AG04449 (cell line): ENCODE measurements at regions not wholly inside any gene's neighbourhood (a gene's known extent, or its start where the extent isn't known, plus 50 kb on each side); places are given as distances from the start of the nearest gene placed in this dataset.
"Not testable (repeated sequence)": the region's sequence is repeated elsewhere in the genome, so short reads cannot be mapped to it uniquely, and the experiment has no call there.

ENCODE experiments used
- CTCF ChIA-PET: fragments of 350-600 bp; formaldehyde crosslinking; extraction: SDS; loops from one replicate; lab custom pipeline; 2021; ENCODE audit warnings: antibody characterized with exemption; lab: Yijun Ruan, JAX
- POLR2A ChIA-PET: fragments of 400-600, 350-600 bp; formaldehyde crosslinking; extraction: SDS; loops from one replicate; lab custom pipeline; 2020; ENCODE audit warnings: antibody characterized with exemption, inconsistent platforms; lab: Yijun Ruan, JAX
- DNase-seq: peaks from one replicate; pipeline ENCODE4 v3.0.0-alpha.2; 2010; ENCODE audit warnings: low read depth, low spot score
- H3K4me3 ChIP-seq: 2 replicates; pipeline ENCODE4 v1.5.1; 2011; ENCODE audit warnings: low read depth, mild to moderate bottlenecking, control low read depth, low read length
- TF ChIP-seq, protein P1 (sequence below): IDR thresholded peaks from one replicate; pipeline ENCODE4 v1.5.1; 2011; ENCODE audit warnings: mild to moderate bottlenecking, moderate library complexity, low read length, control low read depth, inconsistent platforms; ENCODE audit not compliant: insufficient read depth; ENCODE audit errors: missing control alignments

DNA sequence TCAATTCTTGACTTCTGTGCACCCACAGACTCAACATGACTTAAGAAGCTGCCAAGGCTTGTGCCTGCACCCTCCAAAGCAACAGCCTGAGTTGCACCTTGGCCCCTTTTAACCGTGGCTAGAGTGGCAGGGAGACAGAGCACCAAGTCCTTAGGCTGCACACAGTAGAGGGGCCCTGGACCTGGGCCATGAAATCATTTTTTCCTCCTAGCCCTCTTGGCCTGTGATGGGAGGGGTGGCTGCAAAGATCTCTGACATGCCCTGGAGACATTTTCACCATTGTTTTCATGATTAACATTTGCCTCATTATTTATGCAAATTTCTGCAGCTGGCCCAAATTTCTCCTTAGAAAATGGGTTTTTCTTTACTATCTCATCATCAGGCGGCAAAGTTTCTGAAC is 836.8 kb downstream of the ZPLD1 start:
- ChIA-PET CTCF (no interaction called here), POLR2A (no interaction called here)
- TF ChIP-seq, protein P1, sequence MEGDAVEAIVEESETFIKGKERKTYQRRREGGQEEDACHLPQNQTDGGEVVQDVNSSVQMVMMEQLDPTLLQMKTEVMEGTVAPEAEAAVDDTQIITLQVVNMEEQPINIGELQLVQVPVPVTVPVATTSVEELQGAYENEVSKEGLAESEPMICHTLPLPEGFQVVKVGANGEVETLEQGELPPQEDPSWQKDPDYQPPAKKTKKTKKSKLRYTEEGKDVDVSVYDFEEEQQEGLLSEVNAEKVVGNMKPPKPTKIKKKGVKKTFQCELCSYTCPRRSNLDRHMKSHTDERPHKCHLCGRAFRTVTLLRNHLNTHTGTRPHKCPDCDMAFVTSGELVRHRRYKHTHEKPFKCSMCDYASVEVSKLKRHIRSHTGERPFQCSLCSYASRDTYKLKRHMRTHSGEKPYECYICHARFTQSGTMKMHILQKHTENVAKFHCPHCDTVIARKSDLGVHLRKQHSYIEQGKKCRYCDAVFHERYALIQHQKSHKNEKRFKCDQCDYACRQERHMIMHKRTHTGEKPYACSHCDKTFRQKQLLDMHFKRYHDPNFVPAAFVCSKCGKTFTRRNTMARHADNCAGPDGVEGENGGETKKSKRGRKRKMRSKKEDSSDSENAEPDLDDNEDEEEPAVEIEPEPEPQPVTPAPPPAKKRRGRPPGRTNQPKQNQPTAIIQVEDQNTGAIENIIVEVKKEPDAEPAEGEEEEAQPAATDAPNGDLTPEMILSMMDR = no peak
- DNase-seq = no peak
- no peak overlapping the region for H3K4me3 ChIP-seq

DNA sequence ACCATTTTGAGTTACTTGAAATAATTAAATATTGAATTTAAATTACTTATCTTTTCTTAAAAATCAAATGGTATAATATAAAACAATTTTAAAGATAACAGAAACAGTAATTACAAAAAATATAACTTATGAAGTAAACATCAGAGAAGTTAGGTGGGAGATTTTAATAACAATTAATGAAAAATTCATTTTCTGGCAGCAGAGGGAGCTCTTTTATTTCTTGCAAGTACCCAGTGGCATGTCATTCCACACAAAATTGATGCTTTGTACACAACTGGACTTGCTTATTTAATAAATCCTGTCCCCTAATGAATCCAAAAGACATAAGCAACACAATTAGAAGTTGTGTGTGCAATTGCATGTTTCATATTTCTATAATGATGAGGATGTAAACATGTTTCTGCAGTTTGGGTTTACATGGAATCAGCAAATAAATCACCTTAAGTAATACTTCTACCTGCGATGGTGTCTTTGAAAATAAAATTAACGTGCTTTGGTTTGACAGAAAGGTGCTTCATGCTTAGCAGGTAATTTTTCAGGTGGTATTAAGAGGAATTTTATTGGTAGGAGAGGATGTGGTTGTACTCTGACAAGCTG is 861.3 kb downstream of the ZPLD1 start:
- CTCF ChIA-PET = interaction anchor here (0.8 to 1.2 kb wide), 3 partner anchors 9 to 382 kb away, joined by 3 to 4 read pairs (median 3); no protein-coding TSS in a partner anchor

DNA sequence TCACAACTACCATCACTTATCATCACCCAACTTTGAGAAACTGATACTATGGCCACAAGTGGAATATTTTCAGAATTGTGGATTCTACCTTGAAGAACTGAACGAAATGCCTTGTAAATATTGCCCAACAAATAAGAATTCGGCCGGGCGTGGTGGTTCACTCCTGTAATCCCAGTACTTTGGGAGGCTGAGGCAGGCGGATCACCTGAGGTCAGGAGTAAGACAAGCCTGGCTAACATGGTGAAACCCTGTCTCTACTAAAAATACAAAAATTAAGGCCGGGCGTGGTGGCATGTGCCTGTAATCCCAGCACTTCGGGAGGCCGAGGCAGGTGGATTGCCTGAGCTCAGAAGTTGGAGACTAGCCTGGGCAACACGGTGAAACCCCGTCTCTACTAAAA is 862.7 kb downstream of the ZPLD1 start:
- H3K4me3 ChIP-seq, POLR2A ChIA-PET, DNase-seq: not testable (repeated sequence)
- CTCF ChIA-PET = interaction anchor here (0.8 to 1.2 kb wide), 3 partner anchors 10 to 312 kb away, joined by 3 read pairs; no protein-coding TSS in a partner anchor

More for the DNA sequence above, 861.3 kb downstream of the ZPLD1 start:
- TF ChIP-seq, protein P1 = peak; percentile 2
- no peak for DNase-seq
- POLR2A ChIA-PET = no interaction called here
- H3K4me3 ChIP-seq = no peak overlapping the region

DNA sequence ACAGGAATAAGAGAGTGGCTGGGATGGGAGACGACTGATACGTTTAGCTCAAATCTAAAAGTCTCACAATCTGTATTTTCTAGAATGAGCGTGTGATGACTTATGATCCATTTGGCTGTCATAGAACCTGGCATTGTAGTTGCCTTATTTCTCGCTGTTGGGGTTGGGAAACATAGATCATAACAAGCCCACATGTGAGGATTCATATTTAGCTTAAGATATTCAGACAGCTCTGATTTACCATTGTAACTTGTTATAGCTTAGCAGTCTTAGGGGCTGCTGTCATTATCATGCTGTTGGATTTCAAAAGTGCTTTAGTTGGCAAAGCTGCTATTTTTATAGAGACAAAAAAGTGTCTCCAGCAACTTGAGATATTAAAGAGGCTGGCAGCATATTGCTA is 871.3 kb downstream of the ZPLD1 start:
- TF ChIP-seq, protein P1 = no peak
- ChIA-PET POLR2A (no interaction called here), CTCF (no interaction called here)
- DNase-seq = no peak
- H3K4me3 ChIP-seq = no peak overlapping the region

DNA sequence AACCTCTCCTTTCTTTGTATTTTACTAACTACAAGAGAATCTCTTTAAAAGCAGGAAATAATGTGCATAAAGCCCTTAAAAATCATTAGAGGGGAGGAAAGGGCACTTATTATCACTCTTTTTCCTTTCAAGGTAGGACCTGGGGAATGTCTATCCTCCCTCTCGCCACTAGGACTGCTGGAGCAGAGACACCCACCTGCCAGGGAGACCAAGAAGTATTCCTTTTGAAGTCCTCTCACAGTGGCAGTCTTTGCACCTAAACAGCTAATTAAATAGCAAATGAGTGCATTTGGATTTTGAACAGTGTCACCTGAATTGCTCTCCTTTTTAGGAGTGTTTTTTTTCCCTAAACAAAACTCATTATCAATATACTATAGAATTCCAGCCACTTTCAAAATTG is 874.1 kb downstream of the ZPLD1 start:
- ChIA-PET CTCF (no interaction called here), POLR2A (no interaction called here)
- TF ChIP-seq, protein P1 = no peak
- no peak overlapping the region for H3K4me3 ChIP-seq
- DNase-seq = no peak

DNA sequence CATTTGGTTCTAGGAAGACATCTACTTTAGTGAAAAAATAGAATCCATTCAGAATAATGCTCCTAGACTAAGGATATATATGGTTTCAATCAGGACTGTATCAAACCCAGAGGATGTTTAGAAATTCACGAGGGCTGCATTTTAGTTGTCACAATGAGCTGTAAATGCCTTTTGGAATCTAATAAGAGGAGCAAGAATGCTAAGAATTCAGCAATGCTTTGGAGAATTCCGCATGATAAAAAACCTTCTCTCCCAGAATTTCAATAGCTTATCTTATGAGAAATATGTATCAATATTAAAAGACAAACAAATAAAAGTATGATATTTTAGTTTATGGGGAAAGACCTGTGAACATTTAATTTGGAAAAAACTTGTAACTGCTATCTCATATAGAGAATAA is 885.1 kb downstream of the ZPLD1 start:
- POLR2A ChIA-PET = no interaction called here
- no peak for DNase-seq
- H3K4me3 ChIP-seq = no peak overlapping the region
- TF ChIP-seq, protein P1 = no peak
- CTCF ChIA-PET = interaction anchor here (0.6 kb wide), 1 partner anchor 58 kb away, joined by 3 read pairs; no protein-coding TSS in a partner anchor

DNA sequence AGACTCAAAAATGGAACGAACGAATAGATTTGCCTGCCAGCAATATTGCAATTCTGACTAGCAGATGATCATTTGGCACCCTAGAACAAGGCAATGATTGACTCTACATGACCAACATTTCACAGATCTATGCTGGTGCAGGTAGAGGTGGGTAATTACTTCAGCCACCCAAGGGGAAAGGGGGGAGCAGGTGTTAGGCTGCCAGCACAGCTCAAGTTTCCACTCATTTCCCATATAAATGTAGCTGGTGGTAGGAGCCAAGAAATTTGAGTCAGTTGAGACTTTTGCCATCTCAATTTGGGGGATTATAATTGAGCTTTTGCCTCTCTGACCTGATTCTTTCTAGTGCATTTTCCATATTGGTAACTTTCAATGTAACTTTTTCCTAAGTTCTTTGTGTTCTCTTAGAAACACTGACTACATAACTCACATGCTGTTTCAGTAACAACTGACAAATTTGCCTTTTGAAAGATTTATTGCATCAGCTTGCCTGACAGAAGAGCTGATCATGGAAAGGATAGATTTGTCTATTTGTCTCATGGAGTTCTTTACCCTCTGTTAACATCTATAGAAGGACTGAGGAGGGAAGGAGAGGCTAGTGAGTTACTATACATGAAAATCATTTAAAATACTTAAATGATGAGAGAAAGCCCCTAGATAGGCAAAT is 902.5 kb downstream of the ZPLD1 start:
- ChIA-PET CTCF (interaction anchor here (0.6 kb wide), 1 partner anchor 1156 kb away, joined by 3 read pairs; no protein-coding TSS in a partner anchor), POLR2A (no interaction called here)
- H3K4me3 ChIP-seq = no peak overlapping the region

More for the DNA sequence above, 902.5 kb downstream of the ZPLD1 start:
- no peak for DNase-seq
- TF ChIP-seq, protein P1 = no peak
